HG03025 (cell line): ENCODE measurements at regions not wholly inside any gene's neighbourhood (a gene's known extent, or its start where the extent isn't known, plus 50 kb on each side); places are given as distances from the start of the nearest gene placed in this dataset.

Experiments
- ATAC-seq: cut with Tn5 transposase; IDR thresholded peaks from one replicate; pipeline ENCODE4 v1.9.1; 2021; ENCODE audit warnings: mild to moderate bottlenecking, moderate library complexity; ENCODE audit not compliant: unreplicated experiment, low FRiP score

GRCh38 chr14:86625637-86626036 lies 1095.7 kb downstream of the FLRT2 start:
- ATAC-seq = no peak

- ATAC-seq = no peak
These were observed 1089.8 kb downstream of the FLRT2 start for GRCh38 chr14:86619726-86620125.

GRCh38 chr14:86613786-86614185 lies 1083.8 kb downstream of the FLRT2 start:
- ATAC-seq = no peak

GRCh38 chr14:86613126-86613525 lies 1083.2 kb downstream of the FLRT2 start:
- ATAC-seq = no peak

GRCh38 chr14:86604561-86604960 lies 1074.6 kb downstream of the FLRT2 start:
- no peak for ATAC-seq

GRCh38 chr14:86602263-86602662 lies 1072.3 kb downstream of the FLRT2 start:
- no peak for ATAC-seq

GRCh38 chr14:86601813-86602212 lies 1071.9 kb downstream of the FLRT2 start:
- ATAC-seq = no peak

- no peak for ATAC-seq
These were observed 1067.3 kb downstream of the FLRT2 start for GRCh38 chr14:86597279-86597678.

GRCh38 chr14:86596024-86596423 lies 1066.1 kb downstream of the FLRT2 start:
- no peak for ATAC-seq

GRCh38 chr14:86575141-86575540 lies 1045.2 kb downstream of the FLRT2 start:
- ATAC-seq = no peak

- ATAC-seq = no peak
These were observed 1044.8 kb downstream of the FLRT2 start for GRCh38 chr14:86574778-86575129.

- no peak for ATAC-seq
These were observed 1044.3 kb downstream of the FLRT2 start for GRCh38 chr14:86574051-86574777.

GRCh38 chr14:86570371-86570770 lies 1040.4 kb downstream of the FLRT2 start:
- ATAC-seq = no peak

- no peak for ATAC-seq
These were observed 1013.6 kb downstream of the FLRT2 start for GRCh38 chr14:86543521-86543920.

GRCh38 chr14:86541972-86542371 lies 1012.0 kb downstream of the FLRT2 start:
- ATAC-seq = no peak

- ATAC-seq = no peak
These were observed 1010.8 kb downstream of the FLRT2 start for GRCh38 chr14:86540636-86541247.

- no peak for ATAC-seq
These were observed 1009.6 kb downstream of the FLRT2 start for GRCh38 chr14:86539361-86540070.

- no peak for ATAC-seq
These were observed 1003.9 kb downstream of the FLRT2 start for GRCh38 chr14:86533834-86534233.

GRCh38 chr14:86532219-86532618 lies 1002.3 kb downstream of the FLRT2 start:
- no peak for ATAC-seq

- no peak for ATAC-seq
These were observed 1000.5 kb downstream of the FLRT2 start for GRCh38 chr14:86530457-86530856.

- no peak for ATAC-seq
These were observed 997.4 kb downstream of the FLRT2 start for GRCh38 chr14:86527312-86527711.

GRCh38 chr14:86525673-86526072 lies 995.7 kb downstream of the FLRT2 start:
- no peak for ATAC-seq
